ENCODE measurements at regions not wholly inside any gene's neighbourhood (a gene's known extent, or its start where the extent isn't known, plus 50 kb on each side); places are given as distances from the start of the nearest gene placed in this dataset.

DNA sequence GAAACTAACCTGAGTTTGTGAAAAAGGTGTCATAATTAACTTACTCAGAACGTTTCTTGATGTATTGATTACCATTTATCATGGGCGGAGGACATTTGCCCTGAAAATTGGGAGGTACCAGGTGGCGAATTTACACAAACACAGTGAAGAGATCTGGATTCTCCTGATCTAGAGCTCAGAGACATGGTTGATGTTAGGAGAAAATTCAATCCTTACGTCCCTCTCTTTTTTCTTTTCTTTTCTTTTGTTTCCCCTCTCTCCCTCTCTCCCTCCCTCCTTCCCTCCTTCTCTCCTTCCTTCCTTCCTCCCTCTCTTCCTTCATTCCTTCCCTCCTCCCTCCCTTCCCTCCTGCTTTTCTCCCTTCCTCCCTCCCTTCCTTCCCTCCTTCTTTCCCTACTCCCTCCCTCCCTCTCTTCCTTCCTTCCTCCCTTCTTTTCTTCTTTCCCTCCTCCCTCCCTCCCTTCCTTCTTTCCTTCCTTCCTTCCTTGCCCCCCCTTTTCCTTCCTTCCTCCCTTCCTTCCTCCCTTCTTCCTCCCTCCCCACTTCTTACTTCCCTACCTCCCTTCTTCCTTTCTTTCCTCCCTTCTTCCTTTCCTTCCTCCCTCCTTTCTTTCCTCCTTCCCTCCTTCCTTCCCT is 234.1 kb downstream of the OTOR start:
- TF ChIP-seq CTCF (conservative IDR thresholded peaks at IDR 0.05; ENCODE audit: low read length): no peak
- TF ChIP-seq EZH2phosphoT487 (IDR thresholded peaks at IDR 0.05; ENCODE audit: borderline replicate concordance): no peak
